ENCODE measurements at regions not wholly inside any gene's neighbourhood (a gene's known extent, or its start where the extent isn't known, plus 50 kb on each side); places are given as distances from the start of the nearest gene placed in this dataset.
"Not testable (repeated sequence)": the region's sequence is repeated elsewhere in the genome, so short reads cannot be mapped to it uniquely, and the experiment has no call there.

- Mint-ChIP-seq H3K4me1 (no peaks in the 10 kb centered on the region), H3K27me3 (peaks cover 11 to 16% of the 10 kb centered on the region in 2 donors), H3K4me3 (no peak overlapping the region), H3K27ac (no peak overlapping the region), H3K9me3 (no peaks in the 10 kb centered on the region), H3K36me3 (no peaks in the 10 kb centered on the region)
- DNase-seq (no peak), ATAC-seq (replicated peaks) (no peak)
These were observed 598.4 kb downstream of the ACTL7B start for GRCh38 chr9:108257382-108257781.

DNA sequence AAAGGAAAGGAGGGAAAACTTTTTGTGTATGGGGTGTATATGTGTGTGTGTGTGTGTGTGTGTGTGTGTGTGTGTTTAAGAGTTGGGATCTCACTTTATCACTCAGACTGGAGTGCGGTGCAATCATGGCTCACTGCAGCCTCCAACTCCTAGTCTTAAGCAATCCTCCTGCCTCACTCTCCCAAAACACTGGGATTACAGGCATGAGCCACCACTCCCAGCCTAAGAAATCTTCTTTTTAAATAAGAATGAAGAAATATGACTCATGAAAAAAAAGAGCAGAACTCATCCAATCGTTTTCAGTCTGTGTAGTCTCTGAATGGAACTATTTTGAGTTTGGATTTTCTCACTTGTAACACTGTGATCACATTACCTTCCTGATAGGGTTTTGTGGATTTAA lies 601.5 kb downstream of the ACTL7B start:
- no peaks in the 10 kb centered on the region for H3K4me1 Mint-ChIP-seq
- DNase-seq (no peak), ATAC-seq (replicated peaks) (no peak)
- peaks cover 4 to 5% of the 10 kb centered on the region in 2 donors for H3K27me3 Mint-ChIP-seq
- H3K4me3 Mint-ChIP-seq, result no peak overlapping the region
- H3K36me3 Mint-ChIP-seq, result no peaks in the 10 kb centered on the region
- no peaks in the 10 kb centered on the region for H3K9me3 Mint-ChIP-seq
- no peak overlapping the region for H3K27ac Mint-ChIP-seq

- not testable (repeated sequence) for H3K9me3 Mint-ChIP-seq; ATAC-seq (replicated peaks); H3K4me3 Mint-ChIP-seq; H3K27ac Mint-ChIP-seq; DNase-seq; H3K27me3 Mint-ChIP-seq; H3K36me3 Mint-ChIP-seq; H3K4me1 Mint-ChIP-seq
These were observed 608.4 kb downstream of the ACTL7B start for GRCh38 chr9:108247391-108247790.

- no peaks in the 10 kb centered on the region for H3K36me3 Mint-ChIP-seq
- no peaks in the 10 kb centered on the region for H3K27me3 Mint-ChIP-seq
- H3K4me3 Mint-ChIP-seq, result no peak overlapping the region
- no peak for ATAC-seq (replicated peaks)
- DNase-seq, result no peak
- H3K27ac Mint-ChIP-seq, result no peak overlapping the region
- no peaks in the 10 kb centered on the region for H3K9me3 Mint-ChIP-seq
- peaks cover 0 to 8% of the 10 kb centered on the region in 2 donors for H3K4me1 Mint-ChIP-seq
These were observed 609.9 kb downstream of the ACTL7B start for GRCh38 chr9:108245901-108246300.

GRCh38 chr9:108245331-108245730 lies 610.5 kb downstream of the ACTL7B start:
- DNase-seq, result no peak
- ATAC-seq (replicated peaks), result no peak
- Mint-ChIP-seq H3K4me3 (no peak overlapping the region), H3K9me3 (no peaks in the 10 kb centered on the region), H3K27me3 (no peaks in the 10 kb centered on the region), H3K27ac (no peak overlapping the region), H3K36me3 (no peaks in the 10 kb centered on the region), H3K4me1 (peaks cover 0 to 8% of the 10 kb centered on the region in 2 donors)

- DNase-seq (no peak), ATAC-seq (replicated peaks) (no peak)
- no peaks in the 10 kb centered on the region for H3K9me3 Mint-ChIP-seq
- H3K36me3 Mint-ChIP-seq, result no peaks in the 10 kb centered on the region
- no peaks in the 10 kb centered on the region for H3K27me3 Mint-ChIP-seq
- no peak overlapping the region for H3K27ac Mint-ChIP-seq
- H3K4me1 Mint-ChIP-seq, result peaks cover 0 to 8% of the 10 kb centered on the region in 2 donors
- H3K4me3 Mint-ChIP-seq, result no peak overlapping the region
These were observed 611.1 kb downstream of the ACTL7B start for GRCh38 chr9:108244686-108245085.

DNA sequence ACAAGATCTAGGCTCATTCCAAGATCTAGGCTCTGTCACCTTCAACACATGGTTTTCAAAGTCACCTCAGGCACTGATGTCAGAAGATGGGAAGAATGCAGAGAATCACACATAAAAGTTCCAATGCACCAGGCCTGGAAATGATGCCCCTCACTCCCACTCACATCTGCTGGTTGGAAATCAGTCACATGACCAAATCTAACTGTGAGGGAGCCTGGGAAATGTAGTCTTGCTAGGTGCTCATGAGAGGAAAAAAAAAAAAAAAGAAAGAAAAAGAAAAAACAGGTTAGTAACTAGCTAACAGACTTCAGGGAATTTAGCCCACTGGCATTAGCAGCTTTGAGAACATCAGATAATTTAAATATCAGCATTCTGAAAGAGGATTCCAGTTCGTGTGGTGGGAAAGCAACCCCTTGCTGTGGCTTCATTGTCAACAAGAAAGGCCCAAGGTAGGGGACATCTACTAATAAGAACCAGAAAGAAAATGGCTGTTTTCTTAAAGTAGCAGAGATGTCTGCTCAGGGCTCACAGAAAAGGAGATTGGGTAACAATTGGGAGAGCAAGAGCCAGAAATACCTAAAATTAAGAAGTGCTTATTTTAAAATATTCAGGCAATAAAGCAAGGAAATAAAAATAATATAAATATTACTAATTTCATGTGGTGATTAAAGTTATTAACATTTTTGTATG lies 614.3 kb downstream of the ACTL7B start:
- H3K27ac Mint-ChIP-seq, result no peak overlapping the region
- ATAC-seq (replicated peaks) (no peak), DNase-seq (no peak)
- peaks cover 0 to 7% of the 10 kb centered on the region in 2 donors for H3K4me1 Mint-ChIP-seq
- H3K36me3 Mint-ChIP-seq, result no peaks in the 10 kb centered on the region
- H3K4me3 Mint-ChIP-seq, result no peak overlapping the region
- peaks cover 0 to 2% of the 10 kb centered on the region in 2 donors for H3K9me3 Mint-ChIP-seq
- H3K27me3 Mint-ChIP-seq, result no peaks in the 10 kb centered on the region

DNA sequence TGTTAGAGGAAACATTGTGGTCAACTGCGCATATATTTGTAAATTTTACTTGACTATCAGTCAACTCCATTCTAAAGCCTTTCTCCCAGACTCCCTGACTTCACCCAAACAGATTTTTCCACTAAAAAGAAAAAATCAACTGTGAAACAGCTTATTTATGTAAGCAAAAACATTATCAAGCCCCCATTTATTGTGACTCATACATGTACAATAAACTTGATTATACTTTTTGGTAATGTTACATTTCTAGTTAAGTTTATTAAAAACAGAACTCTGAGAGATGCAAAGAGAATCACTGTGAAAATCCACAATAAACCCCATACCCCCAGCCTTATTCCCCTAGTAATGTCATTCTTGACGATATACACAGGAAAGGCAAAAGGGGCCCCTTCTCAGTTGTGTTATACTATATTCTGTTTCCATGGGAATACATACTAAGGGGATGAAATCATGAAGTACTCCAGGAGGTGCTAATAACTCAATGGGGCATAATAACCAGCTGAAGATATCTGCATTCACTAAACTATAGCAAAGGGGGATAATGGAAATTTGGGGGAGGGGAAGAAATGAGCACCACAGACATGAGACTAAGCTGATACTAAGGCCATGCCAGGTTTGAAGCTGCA lies 616.0 kb downstream of the ACTL7B start:
- Mint-ChIP-seq H3K27ac (no peak overlapping the region), H3K36me3 (no peaks in the 10 kb centered on the region), H3K4me3 (no peak overlapping the region), H3K27me3 (no peaks in the 10 kb centered on the region), H3K9me3 (peaks cover 0 to 2% of the 10 kb centered on the region in 2 donors), H3K4me1 (peaks cover 0 to 4% of the 10 kb centered on the region in 2 donors)
- DNase-seq, result no peak
- ATAC-seq (replicated peaks), result no peak

- Mint-ChIP-seq H3K27me3 (peaks cover 4 to 9% of the 10 kb centered on the region in 2 donors), H3K4me1 (no peaks in the 10 kb centered on the region), H3K36me3 (no peaks in the 10 kb centered on the region), H3K9me3 (peaks cover 0 to 2% of the 10 kb centered on the region in 2 donors), H3K4me3 (no peak overlapping the region), H3K27ac (no peak overlapping the region)
- ATAC-seq (replicated peaks), result no peak
- no peak for DNase-seq
These were observed 620.2 kb downstream of the ACTL7B start for GRCh38 chr9:108235609-108236008.

- H3K36me3 Mint-ChIP-seq, result no peaks in the 10 kb centered on the region
- no peak overlapping the region for H3K4me3 Mint-ChIP-seq
- DNase-seq (no peak), ATAC-seq (replicated peaks) (no peak)
- no peaks in the 10 kb centered on the region for H3K4me1 Mint-ChIP-seq
- peaks cover 4 to 5% of the 10 kb centered on the region in 2 donors for H3K9me3 Mint-ChIP-seq
- H3K27me3 Mint-ChIP-seq, result peaks cover 6 to 13% of the 10 kb centered on the region in 2 donors
- H3K27ac Mint-ChIP-seq, result no peak overlapping the region
These were observed 621.0 kb downstream of the ACTL7B start for GRCh38 chr9:108234811-108235210.

GRCh38 chr9:108225149-108225800 lies 630.5 kb downstream of the ACTL7B start:
- DNase-seq (no peak), ATAC-seq (replicated peaks) (no peak)
- Mint-ChIP-seq H3K4me3 (no peak overlapping the region), H3K4me1 (no peaks in the 10 kb centered on the region), H3K9me3 (peaks cover 14% of the 10 kb centered on the region in 2 donors), H3K36me3 (peaks cover 2 to 6% of the 10 kb centered on the region in 2 donors), H3K27me3 (peaks cover 27 to 28% of the 10 kb centered on the region in 2 donors), H3K27ac (no peak overlapping the region)

DNA sequence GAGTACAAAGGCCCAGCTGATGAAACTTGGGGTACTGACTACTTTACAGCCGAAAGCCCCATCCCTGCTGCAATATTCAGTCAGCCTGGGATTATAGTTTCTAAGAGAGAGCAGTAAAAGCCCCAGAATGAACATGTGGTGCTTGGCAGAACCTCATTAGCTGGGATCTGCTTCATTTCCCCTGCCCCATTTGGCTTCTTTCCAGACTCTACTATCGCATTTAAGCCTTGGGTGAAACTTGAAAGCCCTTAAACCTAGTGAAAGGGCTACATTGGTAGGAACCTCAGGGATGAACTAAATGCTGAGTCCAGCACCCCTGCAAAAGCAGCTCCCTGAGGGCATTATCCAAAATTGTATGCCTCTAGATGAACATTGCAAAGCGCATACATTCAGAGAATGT lies 631.1 kb downstream of the ACTL7B start:
- Mint-ChIP-seq H3K27ac (no peak overlapping the region), H3K4me1 (no peaks in the 10 kb centered on the region), H3K27me3 (peaks cover 22 to 25% of the 10 kb centered on the region in 2 donors), H3K36me3 (peaks cover 2 to 6% of the 10 kb centered on the region in 2 donors), H3K4me3 (no peak overlapping the region), H3K9me3 (peaks cover 8 to 11% of the 10 kb centered on the region in 2 donors)
- DNase-seq (no peak), ATAC-seq (replicated peaks) (no peak)

- Mint-ChIP-seq H3K27me3 (peaks cover 11 to 12% of the 10 kb centered on the region in 2 donors), H3K4me1 (peaks cover 0 to 2% of the 10 kb centered on the region in 2 donors), H3K27ac (no peak overlapping the region), H3K4me3 (no peak overlapping the region), H3K9me3 (peaks cover 4 to 10% of the 10 kb centered on the region in 2 donors), H3K36me3 (peaks cover 4 to 6% of the 10 kb centered on the region in 2 donors)
- DNase-seq, result no peak
- no peak for ATAC-seq (replicated peaks)
These were observed 636.1 kb downstream of the ACTL7B start for GRCh38 chr9:108219664-108220063.

DNA sequence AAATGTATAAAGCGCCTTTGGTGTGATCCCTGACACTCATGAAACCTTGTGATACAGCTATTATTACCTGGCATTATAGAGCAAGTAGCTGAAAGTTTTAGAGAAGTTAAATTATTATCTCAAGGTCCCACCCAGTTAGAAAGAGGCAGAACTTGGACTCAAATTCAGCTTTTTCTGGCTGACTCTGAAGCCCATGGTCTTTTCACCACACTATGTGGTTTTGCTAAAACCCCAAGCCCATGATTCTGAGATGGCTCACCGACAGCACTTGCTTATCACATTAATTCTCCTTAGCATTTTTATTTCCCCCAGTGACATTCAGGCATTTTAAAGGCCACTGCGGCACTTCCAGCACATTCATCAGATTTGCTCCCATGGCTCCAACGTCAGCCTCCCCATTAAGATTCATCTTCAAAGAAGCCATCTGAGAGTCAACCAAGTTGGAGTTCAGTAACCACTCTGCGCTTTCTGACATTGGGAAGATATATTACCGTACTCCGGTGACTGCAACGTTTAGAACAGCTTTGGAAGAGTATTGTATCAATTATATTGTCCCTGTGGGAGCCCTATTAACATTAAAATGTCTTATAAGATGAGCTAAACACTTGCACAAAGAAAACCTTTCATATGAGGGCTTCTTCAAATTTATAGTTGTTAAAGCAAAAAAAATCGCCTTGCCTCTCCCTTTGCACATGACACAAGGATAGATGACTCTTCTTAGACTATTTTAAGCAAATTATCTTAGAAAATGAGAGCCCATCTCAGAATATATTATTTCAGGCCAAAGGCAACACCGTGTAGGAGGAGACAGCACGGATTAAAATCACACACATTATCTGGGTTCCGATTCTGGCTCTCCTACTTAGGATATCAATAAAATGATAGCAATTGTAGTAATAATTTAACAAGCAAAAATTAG lies 638.1 kb downstream of the ACTL7B start:
- H3K27ac Mint-ChIP-seq, result no peak overlapping the region
- peaks cover 2 to 6% of the 10 kb centered on the region in 2 donors for H3K27me3 Mint-ChIP-seq
- H3K4me1 Mint-ChIP-seq, result peaks cover 7 to 12% of the 10 kb centered on the region in 2 donors
- ATAC-seq (replicated peaks) (no peak), DNase-seq (no peak)
- peaks cover 5 to 12% of the 10 kb centered on the region in 2 donors for H3K9me3 Mint-ChIP-seq
- no peak overlapping the region for H3K4me3 Mint-ChIP-seq
- H3K36me3 Mint-ChIP-seq, result peaks cover 4 to 5% of the 10 kb centered on the region in 2 donors

Data from stimulated activated naive B cell treated with anti-CD40 and anti-IgM and Interleukin-4, amounts not matched to agents 10 μg/mL and 1 μg/mL and 100 μg/mL, for 72 hours (primary cell).